ENCODE measurements at regions not wholly inside any gene's neighbourhood (a gene's known extent, or its start where the extent isn't known, plus 50 kb on each side); places are given as distances from the start of the nearest gene placed in this dataset.
"Not testable (repeated sequence)": the region's sequence is repeated elsewhere in the genome, so short reads cannot be mapped to it uniquely, and the experiment has no call there.

DNA sequence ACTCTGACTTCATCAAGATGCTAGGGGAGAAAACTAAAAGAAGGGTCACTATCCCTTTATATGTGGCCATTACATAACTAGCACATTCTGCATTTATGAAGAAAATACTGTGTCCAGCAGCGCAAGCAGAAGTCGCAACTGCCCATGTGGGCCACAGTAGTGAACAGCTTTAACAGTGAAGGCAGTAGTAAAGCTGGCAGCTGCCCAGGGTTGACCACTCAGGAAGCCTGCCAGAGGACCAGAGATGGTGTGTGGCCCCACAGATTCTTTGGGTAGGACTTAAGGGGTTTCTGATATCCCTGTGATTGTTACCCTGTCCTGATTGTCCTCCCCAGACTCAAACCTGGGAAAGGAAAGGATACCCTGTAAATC is 88.3 kb upstream of the NT5E start:
- CTCF ChIA-PET: interaction anchor here (0.6 kb wide), 1 partner anchor 122 kb away, joined by 5 read pairs; no protein-coding TSS in a partner anchor
- POLR2A ChIA-PET (ENCODE audit: low non-redundant PET): no interaction called here
- peak overlapping the region; percentile 72 for H3K27ac ChIP-seq
- no peak for DNase-seq (ENCODE audit: low spot score)
- no peak for TF ChIP-seq CTCF (conservative IDR thresholded peaks at IDR 0.05; ENCODE audit: low read depth)

- H3K27ac ChIP-seq: peak overlapping the region; percentile 72
- peak; percentile 88 for DNase-seq (ENCODE audit: low spot score)
- POLR2A ChIA-PET (ENCODE audit: low non-redundant PET): no interaction called here
- TF ChIP-seq CTCF (conservative IDR thresholded peaks at IDR 0.05; ENCODE audit: low read depth): no peak
- CTCF ChIA-PET: interaction anchor here (0.5 to 1.0 kb wide), 3 partner anchors 122 to 342 kb away, joined by 3 to 5 read pairs (median 4); no protein-coding TSS in a partner anchor
Measured at GRCh38 chr6:85360794-85361642, 88.9 kb upstream of the NT5E start.

DNA sequence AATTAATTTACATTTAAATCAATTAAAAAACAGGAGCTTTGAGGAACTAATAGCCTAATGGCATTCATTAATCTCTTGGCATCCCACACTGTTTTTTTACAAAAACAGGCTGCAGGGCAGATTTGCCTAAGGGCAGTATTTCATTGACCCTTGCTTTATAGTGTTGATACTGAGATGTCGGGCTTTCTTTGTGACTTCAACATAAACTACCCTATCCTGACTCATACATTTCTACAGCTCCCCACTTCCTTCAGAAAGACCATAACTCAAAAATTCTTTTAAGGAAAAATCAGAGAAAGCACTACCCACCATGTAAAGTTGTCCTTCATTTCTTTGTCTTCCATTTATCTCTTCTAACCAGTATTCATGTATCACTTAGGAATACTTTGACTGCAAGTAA is 92.2 kb upstream of the NT5E start:
- no peak overlapping the region for H3K27ac ChIP-seq
- POLR2A ChIA-PET (ENCODE audit: low non-redundant PET): no interaction called here
- CTCF ChIA-PET: no interaction called here
- no peak for DNase-seq (ENCODE audit: low spot score)
- no peak for TF ChIP-seq CTCF (conservative IDR thresholded peaks at IDR 0.05; ENCODE audit: low read depth)

- CTCF ChIA-PET: not testable (repeated sequence)
Measured at GRCh38 chr6:85356743-85357142, 93.1 kb upstream of the NT5E start.

GRCh38 chr6:85355816-85356215 is 94.1 kb upstream of the NT5E start:
- H3K27ac ChIP-seq: no peak overlapping the region
- no peak for DNase-seq (ENCODE audit: low spot score)
- ChIA-PET CTCF (interaction anchor here (0.6 to 4.7 kb wide), 7 partner anchors 68 to 226 kb away, joined by 4 to 32 read pairs (median 5); partner anchors contain the start of gene NT5E), POLR2A (ENCODE audit: low non-redundant PET) (no interaction called here)
- TF ChIP-seq CTCF (conservative IDR thresholded peaks at IDR 0.05; ENCODE audit: low read depth): no peak

More at GRCh38 chr6:85356743-85357142, 93.1 kb upstream of the NT5E start:
- POLR2A ChIA-PET (ENCODE audit: low non-redundant PET); DNase-seq (ENCODE audit: low spot score); H3K27ac ChIP-seq: not testable (repeated sequence)

- ChIA-PET CTCF (interaction anchor here (0.6 to 4.7 kb wide), 16 partner anchors 16 to 976 kb away, joined by 3 to 32 read pairs (median 4); partner anchors contain the start of gene NT5E), POLR2A (ENCODE audit: low non-redundant PET) (interaction anchor here (0.6 to 0.7 kb wide), 2 partner anchors 320 to 323 kb away, joined by 3 to 4 read pairs; no protein-coding TSS in a partner anchor)
- peak; percentile 68 for DNase-seq (ENCODE audit: low spot score)
- no peak overlapping the region for H3K27ac ChIP-seq
- TF ChIP-seq CTCF (conservative IDR thresholded peaks at IDR 0.05; ENCODE audit: low read depth): peak; percentile 93
Measured at GRCh38 chr6:85354761-85355618, 94.9 kb upstream of the NT5E start.

All from RWPE1 (cell line).